ENCODE measurements at regions not wholly inside any gene's neighbourhood (a gene's known extent, or its start where the extent isn't known, plus 50 kb on each side); places are given as distances from the start of the nearest gene placed in this dataset.

GRCh38 chr2:2910259-2910658 lies 467.4 kb downstream of the EIPR1 start:
- 85% methylated on average over 7 of the region's 7 CpGs for WGBS
- no peak overlapping the region for H3K4me3 ChIP-seq (ENCODE audit: low read depth in 1 of 3, low read length in 3 of 3)

GRCh38 chr2:2909086-2910035 lies 468.3 kb downstream of the EIPR1 start:
- no peak for DNase-seq (ENCODE audit: low spot score)

More at GRCh38 chr2:2910259-2910658, 467.4 kb downstream of the EIPR1 start:
- no peaks in the 10 kb centered on the region for H3K36me3 ChIP-seq (ENCODE audit: control insufficient read depth in 4 of 4, insufficient read depth in 3 of 4, low read depth in 1 of 4, low read length in 3 of 4)
- H3K27me3 ChIP-seq (ENCODE audit: control insufficient read depth in 4 of 4, insufficient read depth in 4 of 4, low read length in 3 of 4) = no peaks in the 10 kb centered on the region
- H3K9me3 ChIP-seq (ENCODE audit: control insufficient read depth in 4 of 4, low read length in 3 of 4) = no peaks in the 10 kb centered on the region
- no peak for DNase-seq (ENCODE audit: low spot score)
- H3K27ac ChIP-seq (ENCODE audit: low read depth in 1 of 2, low read length in 2 of 2) = no peak overlapping the region
- H3K4me1 ChIP-seq (ENCODE audit: control insufficient read depth in 4 of 4, insufficient read depth in 4 of 4, low read length in 3 of 4) = no peaks in the 10 kb centered on the region
- TF ChIP-seq MAX (IDR thresholded peaks at IDR 0.05) = no peak
- no peak for TF ChIP-seq REST (IDR thresholded peaks at IDR 0.05)
- TF ChIP-seq HNF4A (conservative IDR thresholded peaks at IDR 0.05) = no peak
- TF ChIP-seq ATF3 (IDR thresholded peaks at IDR 0.05) = no peak
- no peak for TF ChIP-seq NR2F2 (IDR thresholded peaks at IDR 0.05)
- TF ChIP-seq SP1 (IDR thresholded peaks at IDR 0.05) = no peak
- no peak for TF ChIP-seq JUND (IDR thresholded peaks at IDR 0.05)
- TF ChIP-seq YY1 (IDR thresholded peaks at IDR 0.05) = no peak
- no peak for TF ChIP-seq EGR1 (IDR thresholded peaks at IDR 0.05; ENCODE audit: low read depth in 2 of 2)
- no peak overlapping the region for H3K9ac ChIP-seq (ENCODE audit: low read depth in 1 of 2, low read length in 2 of 2)

DNA sequence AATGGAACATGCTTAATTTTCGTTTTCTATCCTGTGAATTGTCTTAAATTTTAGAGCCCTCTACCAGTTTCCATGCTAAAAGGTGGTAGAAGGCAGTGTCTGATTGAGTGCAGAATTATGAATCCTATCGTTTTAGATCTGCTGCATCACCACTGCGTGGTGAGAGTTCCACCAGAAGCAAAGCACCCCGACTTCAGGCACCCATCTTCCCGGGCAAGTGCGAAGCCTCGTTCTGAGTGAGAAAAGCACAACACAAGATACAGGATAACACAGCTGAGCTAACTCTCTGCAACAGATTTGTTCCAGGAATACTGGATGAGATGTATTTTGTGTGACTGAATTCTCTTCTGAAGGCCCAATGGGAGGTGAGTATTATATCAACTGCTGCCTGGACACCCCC lies 471.5 kb downstream of the EIPR1 start:
- Histone ChIP-seq H3K9ac (ENCODE audit: low read depth in 1 of 2, low read length in 2 of 2) (no peak overlapping the region), H3K36me3 (ENCODE audit: control insufficient read depth in 4 of 4, insufficient read depth in 3 of 4, low read depth in 1 of 4, low read length in 3 of 4) (no peaks in the 10 kb centered on the region), H3K27me3 (ENCODE audit: control insufficient read depth in 4 of 4, insufficient read depth in 4 of 4, low read length in 3 of 4) (no peaks in the 10 kb centered on the region), H3K27ac (ENCODE audit: low read depth in 1 of 2, low read length in 2 of 2) (no peak overlapping the region), H3K4me3 (ENCODE audit: low read depth in 1 of 3, low read length in 3 of 3) (no peak overlapping the region), H3K4me1 (ENCODE audit: control insufficient read depth in 4 of 4, insufficient read depth in 4 of 4, low read length in 3 of 4) (no peaks in the 10 kb centered on the region), H3K9me3 (ENCODE audit: control insufficient read depth in 4 of 4, low read length in 3 of 4) (no peaks in the 10 kb centered on the region)
- DNase-seq (ENCODE audit: low spot score) = no peak
- 87% methylated on average over 7 of the region's 7 CpGs for WGBS
- TF ChIP-seq RXRA (IDR thresholded peaks at IDR 0.05) (no peak), EGR1 (IDR thresholded peaks at IDR 0.05; ENCODE audit: low read depth in 2 of 2) (no peak), MAX (IDR thresholded peaks at IDR 0.05) (no peak), NR2F2 (IDR thresholded peaks at IDR 0.05) (no peak), RAD21 (IDR thresholded peaks at IDR 0.05) (no peak), FOXA1 (IDR thresholded peaks at IDR 0.05) (no peak), FOXA2 (IDR thresholded peaks at IDR 0.05) (no peak)

More at GRCh38 chr2:2909086-2910035, 468.3 kb downstream of the EIPR1 start:
- WGBS = 86% methylated on average over 23 of the region's 23 CpGs
- Histone ChIP-seq H3K9me3 (ENCODE audit: control insufficient read depth in 4 of 4, low read length in 3 of 4) (no peaks in the 10 kb centered on the region), H3K27ac (ENCODE audit: low read depth in 1 of 2, low read length in 2 of 2) (no peak overlapping the region), H3K27me3 (ENCODE audit: control insufficient read depth in 4 of 4, insufficient read depth in 4 of 4, low read length in 3 of 4) (no peaks in the 10 kb centered on the region), H3K4me1 (ENCODE audit: control insufficient read depth in 4 of 4, insufficient read depth in 4 of 4, low read length in 3 of 4) (no peaks in the 10 kb centered on the region), H3K36me3 (ENCODE audit: control insufficient read depth in 4 of 4, insufficient read depth in 3 of 4, low read depth in 1 of 4, low read length in 3 of 4) (no peaks in the 10 kb centered on the region), H3K4me3 (ENCODE audit: low read depth in 1 of 3, low read length in 3 of 3) (no peak overlapping the region), H3K9ac (ENCODE audit: low read depth in 1 of 2, low read length in 2 of 2) (no peak overlapping the region)
- TF ChIP-seq SP1 (IDR thresholded peaks at IDR 0.05) = no peak

All from liver (tissue), 7 donors.